Esophagus mucosa (tissue), 1 donor: ENCODE measurements at regions not wholly inside any gene's neighbourhood (a gene's known extent, or its start where the extent isn't known, plus 50 kb on each side); places are given as distances from the start of the nearest gene placed in this dataset.
"Not testable (repeated sequence)": the region's sequence is repeated elsewhere in the genome, so short reads cannot be mapped to it uniquely, and the experiment has no call there.

ENCODE experiments used
- ATAC-seq: fragments of 200-7000 bp; cut with Tn5 transposase; one replicate; pipeline ENCODE4 v1.9.1; 2020
- donor health status: DM: yes; HTN: yes; CAD: no.

DNA sequence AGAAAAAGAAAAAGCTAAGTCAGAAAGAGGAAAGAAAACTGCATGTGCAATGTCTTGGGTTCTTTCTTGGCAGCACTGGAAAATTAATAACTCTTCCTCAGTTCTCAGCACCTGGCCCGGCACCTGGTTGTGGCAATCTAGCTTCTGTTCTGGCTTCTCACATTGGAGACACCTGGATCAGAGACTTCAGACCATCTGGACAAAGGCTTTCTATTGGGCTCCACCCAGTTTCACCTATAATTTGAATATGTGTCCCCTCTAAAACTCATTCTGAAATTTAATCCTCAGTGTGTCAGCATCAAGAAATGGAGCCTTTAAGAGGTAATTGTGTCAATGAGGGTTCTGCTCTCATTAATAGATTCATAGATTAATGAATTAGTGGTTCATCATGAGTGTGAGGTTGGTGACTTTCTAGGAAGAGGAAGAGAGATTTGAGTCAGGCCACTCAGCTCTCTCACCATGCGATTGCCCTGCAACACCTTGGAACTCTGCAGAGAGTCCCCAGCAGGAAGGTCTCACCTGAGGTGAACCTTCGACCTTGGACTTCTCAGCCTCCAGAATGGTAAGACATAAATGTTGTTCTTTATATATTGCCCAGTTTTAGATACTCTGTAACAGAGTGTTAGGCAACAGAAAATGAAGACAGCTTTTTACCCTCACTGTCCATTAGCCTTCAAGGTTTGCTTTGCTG is 679.9 kb downstream of the NTRK3 start:
- no peak for ATAC-seq

DNA sequence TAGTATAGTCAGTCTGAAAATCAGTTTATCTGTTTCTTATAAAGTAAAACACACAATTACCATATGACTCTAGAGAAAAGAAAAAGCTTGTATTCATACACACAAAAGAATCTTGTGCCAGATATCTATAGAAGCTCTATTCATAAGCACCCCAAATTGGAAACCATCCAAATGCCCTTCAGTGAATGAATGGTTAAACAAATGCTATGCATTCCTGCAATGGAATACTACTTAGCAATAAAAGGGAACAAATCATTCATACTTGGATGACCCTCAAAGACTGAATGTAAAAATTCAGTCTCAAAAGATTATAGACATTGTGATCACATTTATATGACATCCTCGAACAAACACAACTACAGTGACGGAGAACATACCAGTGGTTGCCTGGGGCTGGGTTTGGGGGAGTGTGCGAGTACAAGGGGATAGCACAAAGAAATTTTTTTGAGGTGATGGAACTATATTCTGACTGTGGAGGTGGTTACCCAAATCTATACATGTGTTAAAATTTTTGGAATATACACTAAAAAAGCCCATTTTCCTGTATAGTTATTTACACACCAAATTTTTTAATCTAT is 680.6 kb downstream of the NTRK3 start:
- no peak for ATAC-seq

- no peak for ATAC-seq
These were observed 683.0 kb downstream of the NTRK3 start for GRCh38 chr15:87573534-87573933.

DNA sequence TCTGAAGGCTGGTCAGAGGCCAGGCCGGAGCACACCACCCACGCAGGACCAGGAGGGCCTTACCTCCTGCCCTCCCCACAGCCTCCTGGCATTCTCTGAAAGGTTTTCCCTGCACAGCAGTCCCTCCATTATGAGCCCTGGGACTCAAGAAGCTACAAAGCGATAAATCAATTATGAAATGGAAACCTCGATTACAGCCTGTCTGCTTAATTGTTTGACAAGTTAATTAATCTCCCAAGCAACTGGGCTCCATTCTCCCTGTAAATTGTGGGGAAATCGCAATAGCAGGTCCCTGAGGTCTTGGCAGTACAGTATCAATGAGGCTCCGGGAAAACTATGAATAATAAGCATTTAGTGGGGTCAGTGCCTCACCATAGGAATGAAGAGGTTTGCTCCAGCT is 683.5 kb downstream of the NTRK3 start:
- ATAC-seq = no peak

GRCh38 chr15:87572381-87572910 is 684.1 kb downstream of the NTRK3 start:
- no peak for ATAC-seq

DNA sequence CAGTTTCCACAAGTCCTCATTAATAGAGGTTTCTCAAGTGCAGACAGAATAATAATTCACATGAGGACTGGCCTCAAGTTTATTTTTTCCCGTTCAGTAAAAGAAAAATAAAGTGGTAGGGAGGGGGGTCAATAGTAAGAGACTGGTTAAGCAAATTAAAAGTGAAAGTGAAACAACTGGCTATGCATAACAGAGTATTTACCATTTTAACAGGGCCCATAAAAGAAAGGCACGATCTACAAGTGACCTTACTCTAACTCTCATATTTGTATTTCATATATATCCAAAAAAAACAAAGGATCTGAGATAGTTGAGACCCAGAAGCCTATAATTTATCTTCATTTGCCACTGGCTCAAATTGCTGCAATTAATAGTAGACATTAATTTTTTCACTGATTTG is 686.3 kb downstream of the NTRK3 start:
- no peak for ATAC-seq

DNA sequence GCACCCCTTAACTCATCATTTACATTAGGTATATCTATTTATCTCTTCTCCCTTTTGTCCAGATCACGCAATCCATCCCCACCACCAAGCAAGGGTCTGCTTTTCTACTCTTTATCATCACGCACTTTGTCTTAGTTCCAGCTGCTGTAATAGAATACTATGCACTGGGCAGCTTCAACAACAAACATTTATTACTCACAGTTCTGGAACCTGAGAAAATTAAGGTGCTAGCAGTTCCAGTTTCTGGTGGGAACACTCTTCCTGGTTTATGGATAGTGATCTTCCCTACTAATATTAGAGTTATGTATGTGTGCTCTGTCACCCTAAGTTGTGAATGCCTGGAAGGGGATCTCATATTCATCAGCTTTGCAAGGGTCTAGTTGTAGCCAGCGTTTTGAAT is 687.0 kb downstream of the NTRK3 start:
- ATAC-seq = no peak

- no peak for ATAC-seq
These were observed 689.0 kb downstream of the NTRK3 start for GRCh38 chr15:87567406-87568030.

- ATAC-seq = no peak
These were observed 690.3 kb downstream of the NTRK3 start for GRCh38 chr15:87566236-87566635.

DNA sequence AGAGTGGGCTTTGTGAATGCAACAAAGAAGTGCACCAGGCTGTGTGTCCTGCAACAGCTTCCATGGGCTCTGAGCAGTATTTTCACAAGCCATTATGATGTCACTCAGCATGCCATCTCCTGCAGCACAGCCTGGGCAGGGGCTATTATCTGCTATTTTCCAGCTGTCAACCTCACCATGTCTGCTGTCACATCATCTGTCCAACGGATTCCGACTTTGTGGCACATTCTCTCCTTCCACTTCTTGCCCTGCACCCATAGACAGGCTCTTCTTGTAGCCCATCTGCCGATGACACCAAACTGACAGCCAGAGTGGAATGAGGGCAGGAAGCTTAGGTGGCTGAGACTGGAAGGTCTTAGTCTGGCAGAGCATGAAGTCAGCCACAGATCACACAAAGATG is 691.9 kb downstream of the NTRK3 start:
- ATAC-seq = no peak

DNA sequence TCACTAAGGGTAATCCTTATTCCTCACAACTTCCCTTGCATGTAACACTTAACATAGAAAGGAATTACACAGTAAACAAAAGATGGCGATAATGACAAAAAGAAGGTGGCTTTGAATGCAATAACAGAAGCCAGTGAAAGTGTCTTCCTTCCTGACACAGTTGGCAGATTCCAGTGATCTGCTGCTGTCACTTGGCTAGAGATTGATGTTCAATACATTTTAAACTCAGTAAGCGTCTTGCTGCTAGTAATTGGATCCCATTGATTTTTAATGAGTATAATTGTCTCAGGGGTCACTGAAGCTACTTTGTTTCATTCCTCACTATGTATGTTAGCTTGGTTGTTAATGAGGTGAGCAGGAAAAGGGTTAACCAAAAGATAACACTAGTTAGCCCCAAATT is 692.7 kb downstream of the NTRK3 start:
- ATAC-seq = no peak

DNA sequence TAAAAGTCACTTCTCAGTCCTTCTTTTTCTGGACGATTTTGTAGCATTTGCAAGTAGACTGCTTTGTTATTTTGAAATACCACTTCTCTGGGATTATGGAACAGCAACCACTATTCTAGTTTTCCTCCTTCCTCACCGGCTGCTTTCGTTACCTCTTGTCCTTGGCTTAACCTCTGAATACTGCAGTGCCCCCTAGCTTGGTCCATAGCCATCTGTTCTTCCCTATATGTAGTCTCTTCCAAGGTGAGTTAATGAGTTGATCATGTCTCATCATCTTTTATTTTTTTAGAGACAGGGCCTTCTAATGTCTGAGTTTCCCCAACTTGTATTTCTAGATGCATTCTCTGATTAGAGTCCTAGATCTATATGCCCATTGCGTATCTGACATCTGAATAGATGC is 694.3 kb downstream of the NTRK3 start:
- no peak for ATAC-seq

DNA sequence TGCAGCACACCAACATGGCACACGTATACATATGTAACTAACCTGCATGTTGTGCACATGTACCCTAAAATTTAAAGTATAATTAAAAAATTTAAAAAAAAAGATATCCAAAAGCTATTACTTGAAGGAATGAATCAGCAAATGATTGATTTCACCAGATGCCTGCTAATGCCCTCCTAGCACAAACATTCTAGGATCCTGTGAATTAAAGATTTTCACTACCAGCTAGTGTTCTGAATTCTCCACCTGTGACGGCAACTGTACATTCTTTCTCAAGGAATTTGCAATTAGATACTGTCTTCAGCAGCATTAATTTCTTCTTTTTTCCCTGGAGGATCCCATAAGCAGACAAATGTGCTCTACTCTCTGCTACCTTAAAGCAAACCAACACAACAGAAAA is 694.9 kb downstream of the NTRK3 start:
- ATAC-seq = no peak

DNA sequence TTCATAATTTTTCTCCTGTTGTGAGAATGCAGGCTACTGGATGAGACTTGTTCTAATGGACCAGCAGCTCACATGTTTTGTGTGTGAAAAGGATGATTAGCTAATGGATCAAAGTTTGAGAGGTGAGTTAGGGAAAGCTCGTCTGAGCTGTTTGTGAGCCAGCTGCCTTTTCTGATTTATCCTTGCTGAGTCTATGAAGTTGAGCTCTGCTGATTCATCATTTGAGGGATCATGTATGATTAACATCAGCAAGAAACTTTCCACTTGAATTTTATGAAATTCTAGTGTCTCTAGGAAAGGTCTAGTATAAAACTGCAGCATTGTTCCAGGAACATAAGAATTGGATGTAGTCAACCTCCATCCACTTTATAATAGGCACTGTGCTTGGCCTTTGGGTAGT is 698.7 kb downstream of the NTRK3 start:
- no peak for ATAC-seq

DNA sequence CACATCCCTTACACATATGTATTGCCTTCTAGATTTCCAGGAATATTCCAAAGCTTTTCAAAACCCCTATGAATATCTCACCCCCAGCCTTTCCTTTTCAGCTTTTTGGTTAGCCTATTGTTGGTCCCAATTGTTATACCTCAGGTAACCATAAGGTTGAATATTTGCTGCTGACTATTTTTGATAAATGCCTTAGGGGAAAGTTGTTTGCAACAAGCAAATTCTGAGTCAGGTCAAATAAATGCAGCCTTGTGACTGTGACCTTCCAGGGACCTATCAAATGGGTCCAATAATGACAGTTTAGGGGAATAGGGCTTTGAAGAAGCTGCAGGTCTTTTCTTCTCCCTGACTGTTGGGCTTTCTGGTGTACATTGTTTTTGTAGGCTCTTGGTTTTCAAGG is 699.7 kb downstream of the NTRK3 start:
- ATAC-seq = no peak

- ATAC-seq = no peak
These were observed 706.7 kb downstream of the NTRK3 start for GRCh38 chr15:87549860-87550259.

GRCh38 chr15:87549296-87549695 is 707.2 kb downstream of the NTRK3 start:
- ATAC-seq = no peak

DNA sequence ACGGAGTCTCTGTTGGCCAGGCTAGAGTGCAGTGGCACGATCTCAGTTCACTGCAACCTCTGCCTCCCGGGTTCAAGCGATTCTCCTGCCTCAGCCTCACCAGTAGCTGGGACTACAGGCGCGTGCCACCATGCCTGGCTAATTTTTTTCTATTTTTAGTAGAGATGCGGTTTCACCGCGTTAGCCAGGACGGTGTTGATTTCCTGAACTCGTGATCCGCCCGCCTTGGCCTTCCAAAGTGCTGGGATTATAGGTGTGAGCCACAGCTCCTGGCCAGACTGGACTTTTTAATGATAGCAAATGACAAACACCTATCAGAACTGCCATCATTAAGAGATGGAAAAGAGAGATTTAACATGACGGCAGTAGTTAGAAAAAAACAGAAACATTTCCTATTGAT is 707.9 kb downstream of the NTRK3 start:
- not testable (repeated sequence) for ATAC-seq

DNA sequence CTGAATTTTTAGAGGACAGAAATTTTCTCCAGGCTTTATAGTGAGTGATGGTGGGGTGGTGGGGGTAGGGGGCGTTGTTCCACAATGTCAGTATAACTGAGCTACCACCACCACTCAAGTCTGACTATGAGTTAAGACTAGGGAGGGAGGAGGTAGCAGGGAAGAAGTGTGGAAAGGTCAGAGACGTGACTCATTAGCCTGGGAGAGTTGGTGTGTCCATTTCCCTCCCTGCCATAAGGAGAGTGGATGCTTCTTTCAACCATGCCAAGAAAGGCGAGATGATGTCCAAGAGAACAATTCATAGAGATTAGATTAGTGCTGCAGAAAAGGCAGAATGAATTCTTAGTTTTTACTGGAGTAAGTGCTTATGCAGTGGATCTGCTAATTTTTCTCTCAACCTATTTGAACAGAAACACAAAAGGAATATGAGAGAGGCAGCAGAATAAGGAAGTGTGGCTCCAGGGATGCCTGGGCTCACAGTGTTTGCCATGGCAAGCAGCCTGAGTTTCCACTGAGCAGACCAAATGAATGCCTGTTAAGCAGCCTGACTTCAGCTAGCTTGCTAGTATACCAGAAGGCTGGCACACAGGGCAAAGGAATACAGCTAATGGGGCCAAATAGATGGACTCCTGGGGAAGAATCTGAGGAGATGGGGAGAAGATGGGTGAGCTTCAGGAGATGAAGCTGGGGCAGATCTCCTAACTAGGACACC is 708.9 kb downstream of the NTRK3 start:
- ATAC-seq = no peak

DNA sequence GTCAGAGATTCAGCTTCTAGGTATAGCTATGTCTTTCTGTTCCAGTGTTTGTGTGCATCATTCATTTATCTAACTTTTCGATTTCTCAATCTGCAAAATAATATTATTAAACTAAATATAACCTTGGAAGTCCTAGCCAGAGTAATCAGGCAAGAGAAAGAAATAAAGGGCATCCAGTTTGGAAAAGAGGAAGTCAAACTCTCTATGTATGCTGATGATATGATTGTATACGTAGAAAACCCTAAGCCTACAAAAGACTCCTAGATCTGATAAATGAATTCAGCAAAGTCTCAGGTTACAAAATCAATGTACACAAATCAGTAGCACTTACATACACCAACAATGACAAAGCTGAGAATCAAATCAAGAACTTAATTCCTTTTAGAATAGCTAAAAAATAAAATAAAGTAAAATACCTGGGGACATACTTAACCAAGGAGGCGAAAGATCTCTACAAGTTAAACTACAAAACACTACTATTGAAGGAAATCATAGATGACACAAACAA is 718.2 kb downstream of the NTRK3 start:
- ATAC-seq = no peak

DNA sequence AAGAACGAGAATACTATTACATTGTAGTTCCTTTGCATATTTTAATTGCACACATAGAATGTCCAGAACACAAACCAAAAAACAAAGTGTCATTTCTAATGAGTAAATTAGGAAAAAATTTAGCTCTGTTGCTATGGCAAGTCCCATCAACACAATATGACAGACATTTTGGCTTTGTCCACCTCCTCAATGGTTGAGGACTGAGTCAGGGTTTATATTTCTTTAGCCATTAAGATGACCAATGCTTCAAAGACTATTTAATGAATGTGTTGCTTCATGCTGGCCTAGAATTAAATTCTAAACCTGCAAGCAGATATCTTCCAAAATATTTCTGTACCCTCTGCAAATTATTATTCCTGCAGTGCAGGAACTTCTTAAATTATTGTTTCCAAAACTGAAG is 719.2 kb downstream of the NTRK3 start:
- no peak for ATAC-seq

DNA sequence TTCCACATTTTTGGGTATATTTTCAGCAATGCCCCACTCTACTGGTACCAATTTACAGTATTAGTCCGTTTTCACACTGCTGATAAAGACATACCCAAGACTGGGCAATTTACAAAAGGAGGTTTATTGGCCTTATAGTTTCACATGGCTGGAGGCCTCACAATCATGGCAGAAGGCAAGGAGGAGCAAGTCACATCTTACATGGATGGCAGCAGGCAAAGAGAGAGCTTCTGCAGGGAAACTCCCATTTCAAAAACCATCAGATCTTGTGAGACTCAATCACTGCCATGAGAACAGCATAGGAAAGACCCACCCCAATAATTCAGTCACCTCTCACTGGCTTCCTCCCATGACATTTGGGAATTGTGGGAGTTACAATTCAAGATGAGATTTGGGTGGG is 722.9 kb downstream of the NTRK3 start:
- not testable (repeated sequence) for ATAC-seq

DNA sequence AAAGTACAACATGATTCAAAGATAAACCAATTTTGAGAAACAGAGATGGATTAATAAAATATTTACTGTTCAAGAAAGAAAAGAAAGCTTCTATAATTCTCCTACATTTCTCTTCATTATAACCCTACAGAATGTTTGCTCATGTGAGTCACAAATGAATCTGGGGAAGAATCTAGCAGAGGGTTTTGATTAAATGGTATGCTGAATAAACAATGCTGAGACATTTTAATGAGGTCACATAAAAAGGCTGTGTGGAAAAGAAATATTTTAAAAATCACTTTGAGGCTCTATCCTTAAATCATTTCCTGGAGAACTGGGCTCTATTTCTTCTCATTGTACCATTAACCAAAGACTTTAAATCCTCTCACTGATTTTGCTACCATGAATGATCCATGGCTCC is 727.7 kb downstream of the NTRK3 start:
- ATAC-seq = no peak
